GM12864 (cell line): ENCODE measurements at regions not wholly inside any gene's neighbourhood (a gene's known extent, or its start where the extent isn't known, plus 50 kb on each side); places are given as distances from the start of the nearest gene placed in this dataset.

Experiments used
- DNase-seq: peaks from one replicate; pipeline ENCODE4 v3.0.0-alpha.2; 2011; ENCODE audit warnings: low read depth
- H3K4me3 ChIP-seq: 2 replicates; pipeline ENCODE4 v1.5.1; 2011; ENCODE audit warnings: mild to moderate bottlenecking, low read depth, low read length, control low read depth
- CTCF ChIP-seq: IDR thresholded peaks from 2 replicates; pipeline ENCODE4 v1.5.1; 2011; ENCODE audit warnings: low read depth, mild to moderate bottlenecking, moderate library complexity, low read length, control low read depth, inconsistent platforms; ENCODE audit errors: missing control alignments

- no peak overlapping the region for H3K4me3 ChIP-seq
- TF ChIP-seq CTCF: no peak
- no peak for DNase-seq
Measured at GRCh38 chr3:35992041-35992440, 352.7 kb downstream of the ARPP21 start.

- no peak for TF ChIP-seq CTCF
- DNase-seq: no peak
- no peak overlapping the region for H3K4me3 ChIP-seq
Measured at GRCh38 chr3:36011791-36012190, 368.5 kb upstream of the STAC start.

- TF ChIP-seq CTCF: no peak
- H3K4me3 ChIP-seq: no peak overlapping the region
- no peak for DNase-seq
Measured at GRCh38 chr3:36013425-36013824, 366.9 kb upstream of the STAC start.

GRCh38 chr3:36025232-36025631, 355.1 kb upstream of the STAC start:
- no peak for TF ChIP-seq CTCF
- DNase-seq: no peak

GRCh38 chr3:36032180-36033047, 347.9 kb upstream of the STAC start:
- H3K4me3 ChIP-seq: no peak overlapping the region
- TF ChIP-seq CTCF: no peak
- DNase-seq: no peak

More at GRCh38 chr3:36025232-36025631, 355.1 kb upstream of the STAC start:
- no peak overlapping the region for H3K4me3 ChIP-seq

GRCh38 chr3:36058404-36059030, 321.8 kb upstream of the STAC start:
- H3K4me3 ChIP-seq: no peak overlapping the region
- DNase-seq: no peak
- no peak for TF ChIP-seq CTCF
